Kidney epithelial cell (primary cell): ENCODE measurements at regions not wholly inside any gene's neighbourhood (a gene's known extent, or its start where the extent isn't known, plus 50 kb on each side); places are given as distances from the start of the nearest gene placed in this dataset.

Source experiments
- DNase-seq: peaks from one replicate; pipeline ENCODE4 v3.0.0-alpha.2; 2010; ENCODE audit warnings: low read depth
- H3K27me3 ChIP-seq: 2 replicates; pipeline ENCODE4 v1.6.0; 2011; ENCODE audit warnings: low read length; ENCODE audit not compliant: control insufficient read depth, insufficient read depth
- H3K36me3 ChIP-seq: 2 replicates; pipeline ENCODE4 v1.5.1; 2011; ENCODE audit warnings: low read length; ENCODE audit not compliant: control insufficient read depth, insufficient read depth
- H3K4me3 ChIP-seq: 2 replicates; pipeline ENCODE4 v1.5.1; 2011; ENCODE audit warnings: low read depth, mild to moderate bottlenecking, control low read depth, low read length
- CTCF ChIP-seq: IDR thresholded peaks from 2 replicates; pipeline ENCODE4 v1.5.1; 2011; ENCODE audit warnings: mild to moderate bottlenecking, moderate library complexity, low read length, control low read depth, inconsistent platforms; ENCODE audit not compliant: insufficient read depth, poor library complexity, severe bottlenecking

GRCh38 chr5:92372766-92373165, 989.6 kb upstream of the ARRDC3 start:
- H3K27me3 ChIP-seq: no peaks in the 10 kb centered on the region
- no peak for DNase-seq
- TF ChIP-seq CTCF: no peak
- H3K4me3 ChIP-seq: no peak overlapping the region
- H3K36me3 ChIP-seq: no peaks in the 10 kb centered on the region

GRCh38 chr5:92371889-92372235, 988.7 kb upstream of the ARRDC3 start:
- Histone ChIP-seq H3K27me3 (no peaks in the 10 kb centered on the region), H3K36me3 (no peaks in the 10 kb centered on the region), H3K4me3 (no peak overlapping the region)
- TF ChIP-seq CTCF: no peak
- DNase-seq: peak; percentile 66

GRCh38 chr5:92371171-92371888, 988.2 kb upstream of the ARRDC3 start:
- DNase-seq: no peak
- H3K27me3 ChIP-seq: no peaks in the 10 kb centered on the region
- H3K4me3 ChIP-seq: no peak overlapping the region
- no peaks in the 10 kb centered on the region for H3K36me3 ChIP-seq
- no peak for TF ChIP-seq CTCF

- Histone ChIP-seq H3K27me3 (no peaks in the 10 kb centered on the region), H3K4me3 (no peak overlapping the region), H3K36me3 (no peaks in the 10 kb centered on the region)
- TF ChIP-seq CTCF: no peak
- DNase-seq: no peak
Observed at GRCh38 chr5:92370032-92370431, 986.9 kb upstream of the ARRDC3 start.

- TF ChIP-seq CTCF: no peak
- DNase-seq: no peak
- no peak overlapping the region for H3K4me3 ChIP-seq
Observed at GRCh38 chr5:92369587-92369986, 986.5 kb upstream of the ARRDC3 start.

GRCh38 chr5:92364986-92365550, 982.0 kb upstream of the ARRDC3 start:
- no peak for DNase-seq
- H3K36me3 ChIP-seq: no peaks in the 10 kb centered on the region
- no peak overlapping the region for H3K4me3 ChIP-seq
- no peaks in the 10 kb centered on the region for H3K27me3 ChIP-seq
- no peak for TF ChIP-seq CTCF

More at GRCh38 chr5:92369587-92369986, 986.5 kb upstream of the ARRDC3 start:
- Histone ChIP-seq H3K27me3 (no peaks in the 10 kb centered on the region), H3K36me3 (no peaks in the 10 kb centered on the region)
